Loucy (cell line): ENCODE measurements at regions not wholly inside any gene's neighbourhood (a gene's known extent, or its start where the extent isn't known, plus 50 kb on each side); places are given as distances from the start of the nearest gene placed in this dataset.

Experiments used
- CTCF ChIP-seq: fragments of 200-600 bp; sonication (generic); conservative IDR thresholded peaks from 2 replicates; pipeline ENCODE4 v1.5.1; 2014; ENCODE audit warnings: mild to moderate bottlenecking, antibody characterized with exemption, low read length
- EZH2phosphoT487 ChIP-seq: fragments of 200-600 bp; IDR thresholded peaks from 2 replicates; pipeline ENCODE4 v1.6.1; 2018; ENCODE audit warnings: antibody characterized with exemption, mild to moderate bottlenecking, moderate library complexity, borderline replicate concordance

- TF ChIP-seq CTCF (no peak), EZH2phosphoT487 (no peak)
Observed at GRCh38 chr4:156101571-156101970, 147.9 kb upstream of the CTSO start.
